Anterior cingulate cortex (tissue), 58 donors: ENCODE measurements at regions not wholly inside any gene's neighbourhood (a gene's known extent, or its start where the extent isn't known, plus 50 kb on each side); places are given as distances from the start of the nearest gene placed in this dataset.

Experiments
- DNase-seq, 58 donors: peaks; one replicate each; lab custom pipeline; 2025; lab: John Stamatoyannopoulos, UW

- DNase-seq: no peak
Measured at GRCh38 chr2:55973673-55974072, 50.1 kb upstream of the EFEMP1 start.

GRCh38 chr2:55976681-55977080 lies 53.1 kb upstream of the EFEMP1 start:
- no peak for DNase-seq

- no peak for DNase-seq
Measured at GRCh38 chr2:55985406-55985805, 61.8 kb upstream of the EFEMP1 start.

- no peak for DNase-seq
Measured at GRCh38 chr2:55986001-55986400, 62.4 kb upstream of the EFEMP1 start.

GRCh38 chr2:55986700-55987440 lies 63.3 kb upstream of the EFEMP1 start:
- DNase-seq: no peak

- DNase-seq: no peak
Measured at GRCh38 chr2:55989405-55989804, 65.8 kb upstream of the EFEMP1 start.

GRCh38 chr2:55992455-55992854 lies 68.9 kb upstream of the EFEMP1 start:
- DNase-seq: no peak

- no peak for DNase-seq
Measured at GRCh38 chr2:55993685-55994084, 70.1 kb upstream of the EFEMP1 start.

GRCh38 chr2:55995211-55995610 lies 71.6 kb upstream of the EFEMP1 start:
- DNase-seq: no peak

GRCh38 chr2:55995902-55996301 lies 72.3 kb upstream of the EFEMP1 start:
- DNase-seq: no peak

GRCh38 chr2:55999231-55999630 lies 75.6 kb upstream of the EFEMP1 start:
- DNase-seq: no peak

GRCh38 chr2:55999790-56000189 lies 76.2 kb upstream of the EFEMP1 start:
- no peak for DNase-seq

GRCh38 chr2:56001947-56002346 lies 78.4 kb upstream of the EFEMP1 start:
- no peak for DNase-seq

- DNase-seq: peak in 51 of 58 donors; percentile 1 to 82 (median 33)
Measured at GRCh38 chr2:56008661-56009431, 85.3 kb upstream of the EFEMP1 start.

GRCh38 chr2:56009758-56010458 lies 86.3 kb upstream of the EFEMP1 start:
- peak in 1 of 58 donors; percentile 7 for DNase-seq

GRCh38 chr2:56011624-56012023 lies 88.0 kb upstream of the EFEMP1 start:
- no peak for DNase-seq

- no peak for DNase-seq
Measured at GRCh38 chr2:56012221-56012765, 88.7 kb upstream of the EFEMP1 start.

- DNase-seq: no peak
Measured at GRCh38 chr2:56013475-56013874, 89.9 kb upstream of the EFEMP1 start.

GRCh38 chr2:56014046-56014730 lies 90.6 kb upstream of the EFEMP1 start:
- DNase-seq: no peak

- no peak for DNase-seq
Measured at GRCh38 chr2:56015711-56016115, 92.1 kb upstream of the EFEMP1 start.
